PFSK-1 (cell line): ENCODE measurements at regions not wholly inside any gene's neighbourhood (a gene's known extent, or its start where the extent isn't known, plus 50 kb on each side); places are given as distances from the start of the nearest gene placed in this dataset.

ENCODE experiments used
- FOXP2 ChIP-seq: optimal IDR thresholded peaks from 2 replicates; pipeline ENCODE3; 2011; ENCODE audit warnings: borderline replicate concordance, control low read depth, inconsistent platforms; ENCODE audit not compliant: insufficient read depth; ENCODE audit errors: extremely low read length, extremely low read depth
- POLR2AphosphoS5 ChIP-seq: IDR thresholded peaks from 2 replicates; pipeline ENCODE4 v1.6.1; 2012; ENCODE audit warnings: low read depth, mild to moderate bottlenecking, control low read depth, low read length, moderate library complexity
- SIN3A ChIP-seq: IDR thresholded peaks from 2 replicates; pipeline ENCODE4 v1.6.1; 2012; ENCODE audit warnings: mild to moderate bottlenecking, low read length, moderate library complexity, borderline replicate concordance; ENCODE audit not compliant: insufficient read depth

DNA sequence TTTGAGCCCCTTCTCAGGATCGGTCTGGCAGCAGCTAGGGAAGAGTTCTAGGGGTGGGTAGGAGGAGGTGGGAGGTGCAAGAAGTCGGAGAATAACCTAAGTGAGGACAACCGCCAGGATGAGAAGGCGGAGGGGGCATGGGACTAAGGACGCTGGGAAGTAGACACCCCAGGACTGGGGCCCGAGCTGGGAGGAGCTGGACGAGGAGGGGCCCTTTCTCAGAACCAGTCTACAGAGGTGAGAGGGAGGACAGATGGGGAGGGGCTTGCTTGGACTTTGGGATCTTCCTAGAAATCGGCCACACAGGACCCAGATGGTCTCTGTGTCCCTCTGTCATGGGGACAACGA is 90.0 kb upstream of the MYL10 start:
- TF ChIP-seq FOXP2 (no peak), SIN3A (no peak), POLR2AphosphoS5 (no peak)
